GM03348 (cell line): ENCODE measurements at regions not wholly inside any gene's neighbourhood (a gene's known extent, or its start where the extent isn't known, plus 50 kb on each side); places are given as distances from the start of the nearest gene placed in this dataset.
"Not testable (repeated sequence)": the region's sequence is repeated elsewhere in the genome, so short reads cannot be mapped to it uniquely, and the experiment has no call there.

Experiments
- DNase-seq: peaks from one replicate; pipeline ENCODE4 v3.0.0; 2012; ENCODE audit warnings: low spot score

GRCh38 chr14:48391661-48392060, 716.3 kb upstream of the MDGA2 start:
- no peak for DNase-seq

DNA sequence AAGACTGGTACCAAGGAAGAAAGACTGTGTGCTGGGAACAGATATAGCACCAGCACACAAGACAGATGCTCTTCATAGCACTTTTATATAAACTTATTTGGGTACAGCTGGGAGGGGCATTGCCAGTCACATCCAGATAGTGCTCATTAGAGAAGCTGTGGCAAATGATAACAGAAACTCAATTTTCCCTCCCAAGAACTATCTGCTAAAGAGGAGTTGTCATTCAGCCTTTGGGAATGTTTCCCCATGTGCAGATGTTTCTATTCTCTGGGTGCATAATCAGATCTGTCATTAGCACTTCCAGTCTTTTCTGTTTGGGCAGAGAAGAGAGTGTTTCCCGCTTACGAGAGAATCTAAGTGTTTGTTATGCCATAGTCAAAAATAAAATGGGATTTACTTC, 714.9 kb upstream of the MDGA2 start:
- DNase-seq: no peak

DNA sequence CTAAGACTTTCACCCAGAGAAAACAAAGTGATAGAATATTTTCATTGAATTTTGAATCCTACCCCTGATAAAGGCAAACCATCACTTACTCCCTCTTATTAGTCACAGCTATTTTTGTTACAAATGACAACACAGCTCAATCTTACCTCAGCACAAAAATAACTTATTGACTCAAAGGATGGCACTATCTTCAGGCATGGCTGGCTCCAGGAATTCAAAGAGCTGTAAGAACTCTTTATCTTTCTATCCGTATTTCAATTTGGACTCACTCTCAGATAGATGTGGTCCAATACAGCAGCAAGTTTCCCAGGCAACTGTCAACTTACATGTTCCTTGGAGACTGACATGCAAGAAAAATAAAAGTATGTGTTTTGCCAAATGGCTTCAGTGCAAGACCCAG, 709.4 kb upstream of the MDGA2 start:
- DNase-seq: no peak

- DNase-seq: no peak
These were observed 707.6 kb upstream of the MDGA2 start for GRCh38 chr14:48382961-48383360.

DNA sequence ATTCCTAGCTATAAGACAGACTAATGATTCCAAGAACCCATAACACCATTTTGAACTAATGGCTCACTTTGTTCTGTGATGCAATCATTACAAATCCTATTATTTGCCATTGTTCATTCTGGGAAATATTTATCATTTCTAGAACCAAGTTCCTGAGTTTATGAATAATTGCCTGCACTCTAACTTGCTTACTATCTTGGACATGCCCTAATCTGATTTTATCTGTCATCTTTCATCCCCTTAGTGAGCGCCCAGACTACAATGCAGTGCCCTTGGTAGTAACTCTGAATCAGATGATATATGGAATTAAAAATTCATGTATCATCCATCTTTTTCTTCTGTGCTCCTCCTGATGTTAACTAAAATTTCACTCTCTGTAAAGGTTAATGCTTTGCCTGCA, 703.1 kb upstream of the MDGA2 start:
- DNase-seq: no peak

GRCh38 chr14:48373981-48374380, 698.6 kb upstream of the MDGA2 start:
- no peak for DNase-seq

DNA sequence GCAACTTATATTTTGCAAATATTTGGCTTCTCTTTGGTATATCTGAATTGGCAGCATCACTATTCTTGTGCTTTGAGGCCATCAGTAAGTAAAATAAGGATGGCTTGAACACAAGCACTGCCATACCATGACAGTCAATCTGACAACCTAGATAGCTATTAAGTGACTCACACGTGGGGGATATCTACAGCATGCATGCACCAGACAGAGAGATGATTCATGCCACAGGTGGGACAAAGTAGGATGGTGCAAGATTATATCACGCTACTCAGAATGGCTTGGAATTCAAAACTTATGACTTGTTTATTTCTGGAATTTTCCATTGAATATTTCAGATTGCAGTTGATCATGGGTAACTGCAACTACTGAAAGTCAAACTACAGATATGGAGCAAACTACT, 675.6 kb upstream of the MDGA2 start:
- no peak for DNase-seq

DNA sequence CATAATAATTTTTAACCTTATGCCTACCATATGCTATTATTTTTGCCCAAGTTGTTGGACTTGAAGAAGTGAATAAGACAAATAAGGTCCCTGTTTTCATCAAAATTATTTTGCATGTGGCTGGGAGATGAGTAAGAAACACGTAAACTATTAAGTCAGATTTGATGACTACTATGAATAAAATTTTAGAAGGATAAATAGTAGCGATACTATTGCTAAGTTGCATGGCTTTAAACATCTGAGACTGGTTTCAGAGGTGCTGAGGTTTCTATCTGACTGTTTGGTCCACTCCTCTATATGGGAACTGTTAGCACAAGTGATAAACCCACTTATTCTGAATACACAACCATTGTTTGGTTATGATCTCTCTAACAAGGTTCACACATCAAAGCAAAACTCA, 674.3 kb upstream of the MDGA2 start:
- no peak for DNase-seq

DNA sequence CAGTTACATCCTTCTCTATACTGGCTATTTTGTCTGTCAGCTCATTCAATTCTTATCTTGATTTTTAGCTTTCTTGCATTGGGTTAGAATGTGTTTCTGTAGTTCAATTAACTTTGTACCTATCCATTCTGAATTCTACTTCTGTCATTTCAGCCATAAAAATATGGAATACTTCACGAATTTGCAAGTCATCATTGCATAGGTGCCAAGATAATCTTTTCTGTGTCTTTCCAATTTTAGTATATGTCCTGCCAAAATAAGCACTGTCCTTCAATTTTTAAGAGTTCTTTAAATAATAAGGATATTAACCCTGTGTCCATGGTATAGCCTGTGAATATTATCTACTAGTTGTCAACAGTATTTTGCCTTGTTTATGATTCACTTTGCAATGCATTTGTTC, 665.7 kb upstream of the MDGA2 start:
- DNase-seq: no peak

GRCh38 chr14:48333221-48333920, 658.0 kb upstream of the MDGA2 start:
- no peak for DNase-seq

- no peak for DNase-seq
These were observed 656.0 kb upstream of the MDGA2 start for GRCh38 chr14:48331421-48331820.

DNA sequence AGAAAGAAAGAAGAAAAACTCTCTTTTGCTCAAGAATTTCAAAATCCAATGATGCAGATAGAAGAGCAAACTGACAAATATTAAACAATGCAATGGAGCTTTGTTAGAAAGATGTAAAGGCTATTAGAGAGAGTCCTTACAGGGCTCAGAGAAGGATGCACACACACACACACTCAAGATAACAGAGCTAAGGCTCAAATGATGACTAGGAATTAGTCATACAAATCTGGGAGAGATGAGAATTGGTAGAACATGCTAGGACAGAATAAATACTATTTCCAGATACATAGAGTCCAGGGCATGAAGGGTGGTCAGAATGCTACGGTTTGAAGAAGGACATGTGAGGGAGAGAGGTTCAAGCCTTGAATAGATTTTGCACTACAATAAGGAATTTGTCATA, 650.1 kb upstream of the MDGA2 start:
- no peak for DNase-seq

DNA sequence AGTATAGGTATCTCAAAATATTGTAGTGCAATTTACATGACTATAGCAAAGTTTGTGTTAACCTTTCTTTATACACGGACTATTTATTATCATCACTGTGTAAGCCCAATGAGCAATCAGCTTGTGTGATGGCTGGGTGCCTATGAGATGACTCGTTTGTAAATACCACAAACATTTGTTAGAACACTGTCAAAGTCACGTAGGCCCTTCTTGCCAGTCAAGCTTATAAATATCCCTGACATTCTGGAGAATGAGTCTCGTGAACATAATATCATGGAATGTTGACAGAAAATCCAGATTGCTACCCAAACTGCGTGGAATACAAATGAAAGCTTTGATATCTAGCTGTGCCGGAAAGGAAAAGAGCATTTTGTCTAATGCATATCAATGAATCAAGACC, 648.3 kb upstream of the MDGA2 start:
- no peak for DNase-seq

DNA sequence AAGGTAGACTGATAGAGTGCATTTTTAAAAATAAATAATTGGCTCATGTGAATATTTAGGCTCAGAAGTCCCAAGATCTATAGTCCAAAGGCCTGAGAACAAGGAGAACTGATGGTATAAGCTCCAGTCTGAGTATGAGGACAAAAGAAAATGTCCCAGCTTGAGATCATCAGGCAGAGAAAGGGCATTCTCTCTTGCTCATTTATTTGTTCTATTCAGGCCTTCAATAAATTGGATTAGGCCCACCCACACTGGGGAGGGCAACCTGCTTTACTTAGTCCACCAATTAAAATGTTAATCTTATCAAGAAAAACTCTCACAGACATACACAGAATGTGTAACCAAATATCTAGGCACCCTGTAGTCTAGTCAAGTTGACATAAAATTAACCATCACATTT, 644.4 kb upstream of the MDGA2 start:
- DNase-seq: no peak

GRCh38 chr14:48304729-48305128, 629.3 kb upstream of the MDGA2 start:
- no peak for DNase-seq

DNA sequence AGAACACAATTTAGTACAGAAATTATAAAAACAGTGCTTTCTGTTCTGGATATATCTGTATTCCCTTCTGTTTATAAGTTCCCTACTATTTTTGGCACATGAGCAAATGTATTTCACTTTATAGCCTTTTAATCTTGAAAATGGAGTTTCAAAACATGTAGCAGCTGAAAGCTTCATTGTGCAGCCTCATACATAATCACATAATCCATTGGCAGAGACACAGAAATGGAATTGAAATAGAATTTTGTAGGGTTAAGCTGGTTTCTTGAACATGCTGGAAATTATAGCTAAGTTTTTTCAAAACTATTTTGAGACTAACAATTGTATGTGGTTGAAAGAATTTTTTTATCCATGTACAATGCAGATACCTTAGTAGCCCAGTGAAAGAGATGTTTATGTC, 614.3 kb upstream of the MDGA2 start:
- no peak for DNase-seq

DNA sequence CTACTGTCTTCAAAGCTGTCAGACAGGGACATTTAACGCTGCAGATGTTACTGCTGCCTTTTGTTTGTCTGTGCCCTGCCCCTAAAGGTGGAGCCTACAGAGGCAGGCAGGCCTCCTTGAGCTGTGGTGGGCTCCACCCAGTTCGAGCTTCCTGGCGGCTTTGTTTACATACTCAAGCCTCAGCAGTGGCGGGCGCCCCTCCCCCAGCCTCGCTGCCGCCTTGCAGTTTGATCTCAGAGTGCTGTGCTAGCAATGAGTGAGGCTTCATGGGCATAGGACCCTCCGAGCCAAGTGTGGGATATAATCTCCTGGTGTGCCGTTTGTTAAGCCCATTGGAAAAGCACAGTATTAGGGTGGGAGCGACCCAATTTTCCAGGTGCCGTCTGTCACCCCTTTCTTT, 609.8 kb upstream of the MDGA2 start:
- DNase-seq: not testable (repeated sequence)

DNA sequence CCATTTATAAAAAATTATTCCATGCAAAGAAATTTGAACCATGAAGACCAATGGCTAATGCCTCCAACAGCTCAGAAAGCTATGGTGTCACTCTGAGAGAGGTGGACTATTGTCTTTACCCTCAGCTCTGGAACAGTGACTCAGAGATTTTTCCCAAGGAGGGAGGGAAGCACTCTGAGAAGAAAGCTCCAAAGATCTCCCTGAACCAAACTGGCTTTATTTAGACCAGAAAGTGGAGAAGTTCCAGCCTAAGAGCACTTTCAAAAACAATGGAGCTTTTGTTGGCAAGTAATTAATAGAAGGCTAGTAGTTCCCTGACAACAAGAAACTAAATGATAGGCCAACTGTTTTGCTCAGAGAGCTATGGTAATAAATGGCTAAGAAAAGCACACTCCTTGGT, 599.9 kb upstream of the MDGA2 start:
- DNase-seq: no peak

DNA sequence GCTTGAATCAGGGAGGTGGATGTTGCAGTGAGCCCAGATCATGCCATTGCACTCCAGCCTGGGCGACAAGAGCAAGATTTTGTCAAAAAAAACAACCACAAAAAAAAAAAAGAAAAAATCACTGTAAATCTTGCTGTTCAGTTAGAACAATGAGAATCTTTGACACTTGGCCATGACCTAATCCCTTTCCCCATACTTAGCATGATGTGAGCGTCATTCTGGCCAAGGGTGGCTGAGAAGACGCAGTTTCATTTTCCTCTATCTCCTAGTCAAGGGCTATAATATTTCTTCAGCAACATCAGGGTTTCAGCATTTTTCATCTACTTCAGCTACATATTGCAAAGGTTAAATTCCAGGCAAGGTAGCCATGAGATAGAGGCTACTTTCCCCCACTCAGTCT, 599.4 kb upstream of the MDGA2 start:
- DNase-seq: no peak

DNA sequence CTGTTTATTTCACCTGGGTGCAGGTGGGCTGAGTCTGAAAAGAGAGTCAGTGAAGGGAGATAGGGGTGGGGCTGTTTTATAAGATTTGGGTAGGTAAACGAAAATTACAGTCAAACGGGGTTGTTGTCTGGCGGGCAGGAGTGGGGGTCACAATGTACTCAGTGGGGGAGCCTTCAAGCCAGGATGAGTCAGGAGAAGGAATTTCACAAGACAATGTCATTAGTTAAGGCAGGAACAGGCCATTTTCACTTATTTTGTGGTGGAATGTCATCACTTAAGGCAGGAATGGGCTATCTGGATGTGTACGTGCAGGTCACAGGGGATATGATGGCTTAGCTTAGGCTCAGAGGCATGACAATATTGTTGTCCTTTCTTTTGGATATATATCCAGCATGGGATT, 592.5 kb upstream of the MDGA2 start:
- not testable (repeated sequence) for DNase-seq

DNA sequence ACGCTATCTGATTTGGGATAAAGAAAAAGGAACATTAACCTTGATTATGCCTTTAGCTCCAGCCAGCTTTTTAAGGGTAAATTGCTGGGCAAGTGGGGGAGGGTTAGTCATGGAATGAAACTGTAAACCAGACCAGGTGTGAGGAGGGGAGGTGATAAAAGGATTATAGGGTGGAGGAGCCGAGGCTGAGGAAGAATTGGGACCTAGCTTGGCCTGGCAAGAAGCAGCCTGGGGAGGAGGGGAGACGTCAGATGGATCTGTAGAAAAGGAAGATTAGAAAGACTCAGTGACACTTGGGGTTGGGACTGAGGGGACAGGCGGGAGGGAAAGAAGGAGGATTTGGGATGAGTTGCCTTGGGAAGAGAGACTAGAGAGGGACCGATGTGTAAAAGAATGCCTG, 590.8 kb upstream of the MDGA2 start:
- DNase-seq: not testable (repeated sequence)

DNA sequence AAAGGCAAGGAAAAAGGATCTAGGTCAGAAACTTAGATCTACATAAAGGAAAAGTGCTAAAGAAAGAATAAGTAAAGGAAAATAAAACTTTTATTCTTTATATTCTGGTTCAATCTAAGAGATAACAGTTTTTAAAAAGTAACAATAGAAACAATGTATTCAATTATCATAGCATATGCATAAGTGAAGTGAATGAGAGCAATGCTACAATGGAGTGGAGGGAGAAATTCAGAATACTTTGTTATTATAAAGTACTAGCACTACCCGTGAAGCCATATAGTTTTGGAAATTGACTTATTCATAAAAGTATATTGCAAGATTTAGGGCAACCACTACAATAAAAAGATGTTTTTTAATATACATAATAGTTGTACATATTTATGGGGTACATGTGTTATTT, 586.0 kb upstream of the MDGA2 start:
- no peak for DNase-seq

DNA sequence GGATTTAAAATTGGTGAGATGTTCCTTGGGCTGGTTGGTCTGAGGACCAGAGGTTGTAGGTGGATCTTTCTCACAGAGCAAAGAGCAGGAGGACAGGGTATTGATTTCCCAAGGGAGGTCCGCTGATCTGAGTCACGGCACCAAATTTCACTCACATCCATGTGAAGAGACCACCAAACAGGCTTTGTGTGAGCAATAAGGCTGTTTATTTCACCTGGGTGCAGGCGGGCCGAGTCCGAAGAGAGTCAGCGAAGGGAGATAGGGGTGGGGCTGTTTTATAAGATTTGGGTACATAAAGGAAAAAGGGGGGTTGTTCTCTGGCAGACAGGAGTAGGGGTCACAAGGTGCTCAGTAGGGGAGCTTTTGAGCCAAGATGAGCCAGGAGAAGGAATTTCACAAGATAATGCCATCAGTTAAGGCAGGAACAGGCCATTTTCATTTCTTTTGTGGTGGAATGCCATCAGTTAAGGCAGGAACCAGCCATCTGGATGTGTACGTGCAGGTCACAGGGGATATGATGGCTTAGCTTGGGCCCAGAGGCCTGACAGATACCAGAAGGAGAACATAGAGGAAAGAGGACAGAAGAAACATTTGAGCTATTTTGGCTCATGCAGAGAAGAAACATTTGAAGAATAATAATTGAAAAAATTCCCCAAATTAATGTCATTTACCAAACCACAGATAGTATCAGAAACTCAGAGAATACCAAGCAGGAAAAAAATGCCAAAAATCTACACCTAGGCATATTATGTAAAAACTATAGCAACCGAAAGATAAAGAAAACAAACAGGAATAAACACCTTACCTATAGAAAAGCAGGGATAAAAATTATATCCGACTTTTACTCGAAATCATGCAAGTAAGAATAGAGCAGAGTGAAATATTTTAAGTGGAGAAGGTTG, 585.2 kb upstream of the MDGA2 start:
- not testable (repeated sequence) for DNase-seq

GRCh38 chr14:48259876-48260275, 584.5 kb upstream of the MDGA2 start:
- not testable (repeated sequence) for DNase-seq
